Osteocyte (in vitro differentiated cells): ENCODE measurements at regions not wholly inside any gene's neighbourhood (a gene's known extent, or its start where the extent isn't known, plus 50 kb on each side); places are given as distances from the start of the nearest gene placed in this dataset.

ENCODE experiments used
- DNase-seq: peaks from one replicate; pipeline ENCODE4 v3.0.0; 2021; ENCODE audit warnings: mixed read lengths; ENCODE audit not compliant: unreplicated experiment; ENCODE audit errors: extremely low spot score
- H3K27ac Mint-ChIP-seq: one replicate; pipeline ENCODE4 v1.8.0; 2021; ENCODE audit warnings: mild to moderate bottlenecking, mixed read lengths; ENCODE audit not compliant: unreplicated experiment
- H3K27me3 Mint-ChIP-seq: one replicate; pipeline ENCODE4 v1.8.0; 2021; ENCODE audit warnings: mixed read lengths; ENCODE audit not compliant: unreplicated experiment
- H3K36me3 Mint-ChIP-seq: one replicate; pipeline ENCODE4 v1.8.0; 2021; ENCODE audit warnings: mixed read lengths; ENCODE audit not compliant: unreplicated experiment
- H3K4me1 Mint-ChIP-seq: one replicate; pipeline ENCODE4 v1.8.0; 2021; ENCODE audit warnings: mixed read lengths; ENCODE audit not compliant: unreplicated experiment
- H3K4me3 Mint-ChIP-seq: one replicate; pipeline ENCODE4 v1.8.0; 2021; ENCODE audit warnings: mild to moderate bottlenecking, moderate library complexity, mixed read lengths; ENCODE audit not compliant: unreplicated experiment
- H3K9me3 Mint-ChIP-seq: one replicate; pipeline ENCODE4 v1.8.0; 2021; ENCODE audit warnings: mixed read lengths; ENCODE audit not compliant: unreplicated experiment
- CTCF ChIP-seq: fragments of 200-600 bp; sonication (generic); IDR thresholded peaks from 2 replicates; pipeline ENCODE4 v1.5.0; 2021; ENCODE audit warnings: antibody characterized with exemption, mild to moderate bottlenecking, moderate library complexity

GRCh38 chr1:188423073-188423472 lies 1594.3 kb downstream of the PLA2G4A start:
- no peak for DNase-seq
- Mint-ChIP-seq H3K27me3 (no peaks in the 10 kb centered on the region), H3K27ac (no peak overlapping the region), H3K36me3 (no peaks in the 10 kb centered on the region), H3K4me3 (no peak overlapping the region), H3K4me1 (peaks cover 3% of the 10 kb centered on the region), H3K9me3 (no peaks in the 10 kb centered on the region)
- no peak for TF ChIP-seq CTCF

- no peaks in the 10 kb centered on the region for H3K27me3 Mint-ChIP-seq
- peaks cover 3% of the 10 kb centered on the region for H3K4me1 Mint-ChIP-seq
- no peak for TF ChIP-seq CTCF
- no peak overlapping the region for H3K4me3 Mint-ChIP-seq
- peaks cover 4% of the 10 kb centered on the region for H3K9me3 Mint-ChIP-seq
- no peaks in the 10 kb centered on the region for H3K36me3 Mint-ChIP-seq
- no peak overlapping the region for H3K27ac Mint-ChIP-seq
- no peak for DNase-seq
Observed at GRCh38 chr1:188424176-188424575, 1595.4 kb downstream of the PLA2G4A start.

- no peaks in the 10 kb centered on the region for H3K36me3 Mint-ChIP-seq
- peaks cover 4% of the 10 kb centered on the region for H3K9me3 Mint-ChIP-seq
- no peaks in the 10 kb centered on the region for H3K27me3 Mint-ChIP-seq
- H3K4me3 Mint-ChIP-seq, result no peak overlapping the region
- H3K27ac Mint-ChIP-seq, result no peak overlapping the region
- no peak for DNase-seq
- no peak for TF ChIP-seq CTCF
- peaks cover 3% of the 10 kb centered on the region for H3K4me1 Mint-ChIP-seq
Observed at GRCh38 chr1:188425687-188426086, 1596.9 kb downstream of the PLA2G4A start.

GRCh38 chr1:188426561-188426960 lies 1597.8 kb downstream of the PLA2G4A start:
- H3K4me1 Mint-ChIP-seq, result peaks cover 3% of the 10 kb centered on the region
- DNase-seq, result no peak
- H3K27ac Mint-ChIP-seq, result no peak overlapping the region
- no peaks in the 10 kb centered on the region for H3K27me3 Mint-ChIP-seq
- no peaks in the 10 kb centered on the region for H3K36me3 Mint-ChIP-seq
- no peak for TF ChIP-seq CTCF
- no peak overlapping the region for H3K4me3 Mint-ChIP-seq
- peaks cover 4% of the 10 kb centered on the region for H3K9me3 Mint-ChIP-seq

GRCh38 chr1:188427642-188428041 lies 1598.9 kb downstream of the PLA2G4A start:
- TF ChIP-seq CTCF, result no peak
- no peak overlapping the region for H3K4me3 Mint-ChIP-seq
- no peaks in the 10 kb centered on the region for H3K36me3 Mint-ChIP-seq
- peaks cover 3% of the 10 kb centered on the region for H3K4me1 Mint-ChIP-seq
- H3K27ac Mint-ChIP-seq, result no peak overlapping the region
- no peaks in the 10 kb centered on the region for H3K27me3 Mint-ChIP-seq
- peaks cover 4% of the 10 kb centered on the region for H3K9me3 Mint-ChIP-seq
- no peak for DNase-seq
